H1 (cell line): ENCODE measurements at regions not wholly inside any gene's neighbourhood (a gene's known extent, or its start where the extent isn't known, plus 50 kb on each side); places are given as distances from the start of the nearest gene placed in this dataset.

Experiments
- CTCF ChIA-PET: fragments of 300-600 bp; sonication (Branson Sonifier 250); formaldehyde crosslinking; loops from one replicate; lab custom pipeline; 2021; ENCODE audit not compliant: partially characterized antibody; lab: Charles Lee
- POLR2A ChIA-PET: fragments of 300-600 bp; sonication (Branson Sonifier 250); formaldehyde crosslinking; loops from one replicate; lab custom pipeline; 2021; ENCODE audit warnings: inconsistent platforms; ENCODE audit not compliant: partially characterized antibody; lab: Charles Lee
- DNase-seq, 2 experiments: peaks; one replicate each; pipeline versions ENCODE4 v3.0.0 to v3.0.0-alpha.2; 2010 to 2022; ENCODE audit warnings: low spot score in 2 of 2, low read depth in 1 of 2, mixed read lengths in 1 of 2
- FAIRE-seq: peaks from 2 replicates; lab custom pipeline; 2011; peaks lifted over from hg19 to GRCh38; lab: Jason Lieb, UNC
- H2AFZ ChIP-seq: 2 replicates; pipeline ENCODE4 v1.8.1; 2012; ENCODE audit warnings: low read length, inconsistent platforms
- H2AK5ac ChIP-seq: 2 replicates; pipeline ENCODE4 v1.6.1; 2013; ENCODE audit warnings: low read depth, low read length
- H2BK120ac ChIP-seq: replicated peaks from 2 replicates; pipeline ENCODE3; 2013; ENCODE audit warnings: low read depth, low read length, inconsistent platforms
- H2BK12ac ChIP-seq: 2 replicates; pipeline ENCODE4 v1.6.1; 2013; ENCODE audit warnings: low read depth, low read length
- H2BK15ac ChIP-seq: 2 replicates; pipeline ENCODE4 v1.6.1; 2013; ENCODE audit warnings: low read length
- H2BK20ac ChIP-seq: 2 replicates; pipeline ENCODE4 v1.6.1; 2013; ENCODE audit warnings: low read length
- H2BK5ac ChIP-seq: 2 replicates; pipeline ENCODE4 v1.6.1; 2013; ENCODE audit warnings: low read depth, low read length
- H3K14ac ChIP-seq: 2 replicates; pipeline ENCODE4 v1.6.1; 2013; ENCODE audit warnings: inconsistent platforms; ENCODE audit not compliant: insufficient read length
- H3K18ac ChIP-seq: 2 replicates; pipeline ENCODE4 v1.6.1; 2013; ENCODE audit warnings: low read length; ENCODE audit errors: extremely low read depth
- H3K23ac ChIP-seq: 2 replicates; pipeline ENCODE4 v1.6.1; 2013; ENCODE audit warnings: inconsistent platforms; ENCODE audit not compliant: insufficient read length
- H3K23me2 ChIP-seq: 2 replicates; pipeline ENCODE4 v1.6.1; 2013; ENCODE audit warnings: low read depth, low read length
- H3K27ac ChIP-seq: 2 replicates; pipeline ENCODE4 v1.6.1; 2011; ENCODE audit warnings: low read depth, low read length, inconsistent platforms
- H3K27me3 ChIP-seq, 4 experiments: replicated peaks in 1 of 4; 1 replicate in 1 of 4; 2 replicates in 3 of 4; pipeline versions ENCODE4 v1.6.1 to v1.8.1; 2011 to 2013; ENCODE audit warnings: low read length in 3 of 4, mild to moderate bottlenecking in 3 of 4, inconsistent platforms in 2 of 4, mixed read lengths in 2 of 4, moderate library complexity in 1 of 4; ENCODE audit not compliant: control insufficient read depth in 3 of 4, insufficient read depth in 3 of 4; ENCODE audit errors: extremely low read depth in 1 of 4
- H3K36me3 ChIP-seq, 4 experiments: 2 replicates each; pipeline versions ENCODE4 v1.6.1 to v1.8.1; 2011 to 2013; ENCODE audit warnings: mild to moderate bottlenecking in 4 of 4, low read length in 3 of 4, moderate library complexity in 2 of 4, control low read depth in 1 of 4, inconsistent platforms in 1 of 4; ENCODE audit not compliant: insufficient read depth in 4 of 4, control insufficient read depth in 2 of 4
- H3K4ac ChIP-seq: replicated peaks from 2 replicates; pipeline ENCODE3; 2013; ENCODE audit warnings: low read length, low read depth, mixed read lengths, inconsistent platforms; ENCODE audit not compliant: insufficient read length
- H3K4me1 ChIP-seq, 4 experiments: replicated peaks in 1 of 4; 1 replicate in 1 of 4; 2 replicates in 3 of 4; pipeline versions ENCODE4 v1.6.1 to v1.8.1; 2011 to 2013; ENCODE audit warnings: low read length in 3 of 4, inconsistent platforms in 2 of 4, mixed read lengths in 1 of 4; ENCODE audit not compliant: insufficient read depth in 4 of 4, control insufficient read depth in 3 of 4
- H3K4me2 ChIP-seq, 2 experiments: 2 replicates each; pipeline versions ENCODE4 v1.6.1 to v1.8.1; 2011 to 2013; ENCODE audit warnings: low read depth in 2 of 2, low read length in 2 of 2, control low read depth in 1 of 2, inconsistent platforms in 1 of 2, mild to moderate bottlenecking in 1 of 2; ENCODE audit not compliant: insufficient read depth in 1 of 2
- H3K4me3 ChIP-seq, 4 experiments: fragments of 200-600, 300-600 bp in 1 of 4; sonication (generic), shearing (Covaris generic), sonication (Bioruptor Twin) in 1 of 4; 2 replicates each; pipeline versions ENCODE4 v1.5.1 to v1.8.1; 2011 to 2016; ENCODE audit warnings: low read length in 4 of 4, low read depth in 3 of 4, control low read depth in 2 of 4, inconsistent platforms in 2 of 4, mild to moderate bottlenecking in 2 of 4, mixed read lengths in 1 of 4, moderate library complexity in 1 of 4; ENCODE audit not compliant: insufficient read depth in 2 of 4; ENCODE audit errors: extremely low read depth in 1 of 4
- H3K56ac ChIP-seq: replicated peaks from 2 replicates; pipeline ENCODE3; 2013; ENCODE audit warnings: low read depth, mild to moderate bottlenecking, mixed read lengths, low read length, inconsistent platforms; ENCODE audit not compliant: insufficient read length
- H3K79me1 ChIP-seq: 2 replicates; pipeline ENCODE4 v1.6.1; 2013; ENCODE audit warnings: low read depth, low read length, control low read depth
- H3K79me2 ChIP-seq, 2 experiments: 2 replicates each; pipeline versions ENCODE4 v1.6.1 to v1.8.1; 2012 to 2013; ENCODE audit warnings: low read length in 2 of 2, mild to moderate bottlenecking in 2 of 2, inconsistent platforms in 1 of 2; ENCODE audit not compliant: insufficient read depth in 2 of 2, control insufficient read depth in 1 of 2
- H3K9ac ChIP-seq, 4 experiments: replicated peaks in 1 of 4; 1 replicate in 1 of 4; 2 replicates in 3 of 4; pipeline versions ENCODE4 v1.6.1 to v1.8.1; 2011 to 2013; ENCODE audit warnings: low read depth in 3 of 4, low read length in 3 of 4, control low read depth in 2 of 4, mild to moderate bottlenecking in 2 of 4, moderate library complexity in 2 of 4, inconsistent platforms in 1 of 4; ENCODE audit errors: extremely low read depth in 1 of 4
- H3K9me3 ChIP-seq, 2 experiments: 2 replicates each; pipeline versions ENCODE4 v1.6.1 to v1.8.1; 2012 to 2013; ENCODE audit warnings: mild to moderate bottlenecking in 2 of 2, moderate library complexity in 2 of 2, control low read depth in 1 of 2, inconsistent platforms in 1 of 2, low read depth in 1 of 2, low read length in 1 of 2, mixed read lengths in 1 of 2; ENCODE audit not compliant: insufficient read depth in 2 of 2
- H4K20me1 ChIP-seq, 2 experiments: replicated peaks in 1 of 2; 2 replicates each; pipeline versions ENCODE3 to v1.8.1; 2011 to 2013; ENCODE audit warnings: inconsistent platforms in 2 of 2, low read length in 2 of 2, mild to moderate bottlenecking in 1 of 2; ENCODE audit not compliant: insufficient read depth in 2 of 2, control insufficient read depth in 1 of 2
- H4K5ac ChIP-seq: 2 replicates; pipeline ENCODE4 v1.6.1; 2013; ENCODE audit warnings: low read length, low read depth, mixed read lengths, inconsistent platforms; ENCODE audit not compliant: insufficient read length
- H4K8ac ChIP-seq: 2 replicates; pipeline ENCODE4 v1.8.0; 2013; ENCODE audit warnings: mild to moderate bottlenecking, moderate library complexity, low read length, inconsistent platforms; ENCODE audit not compliant: insufficient read depth; ENCODE audit errors: extremely low read depth
- H4K91ac ChIP-seq: replicated peaks from 2 replicates; pipeline ENCODE3; 2013; ENCODE audit warnings: low read length, mixed read lengths, inconsistent platforms; ENCODE audit not compliant: insufficient read length
- CBX8 ChIP-seq: fragments of 300-800, 300-1000 bp; sonication (generic); IDR thresholded peaks from 2 replicates; pipeline ENCODE4 v1.7.1; 2016; ENCODE audit warnings: low read depth, low read length, borderline replicate concordance
- CTBP2 ChIP-seq: IDR thresholded peaks from 2 replicates; pipeline ENCODE4 v1.7.0; 2011; ENCODE audit warnings: borderline replicate concordance, mild to moderate bottlenecking, moderate library complexity, mixed read lengths, low read length; ENCODE audit not compliant: insufficient read depth, insufficient read length
- KDM4A ChIP-seq: IDR thresholded peaks from one replicate; pipeline ENCODE4 v1.7.1; 2012; ENCODE audit warnings: low read depth, mild to moderate bottlenecking, moderate library complexity, low read length, inconsistent platforms; ENCODE audit not compliant: severe bottlenecking
- POLR2AphosphoS5 ChIP-seq: IDR thresholded peaks from 2 replicates; pipeline ENCODE4 v1.6.1; 2011; ENCODE audit warnings: low read depth, low read length
- SP2 ChIP-seq: IDR thresholded peaks from 2 replicates; pipeline ENCODE4 v1.6.1; 2012; ENCODE audit warnings: mild to moderate bottlenecking, low read length, inconsistent platforms
- SP4 ChIP-seq: IDR thresholded peaks from 2 replicates; pipeline ENCODE4 v1.6.1; 2012; ENCODE audit warnings: low read length, inconsistent platforms
- TCF12 ChIP-seq: IDR thresholded peaks from 2 replicates; pipeline ENCODE4 v1.6.1; 2011; ENCODE audit warnings: low read depth, mild to moderate bottlenecking, low read length
- YY1 ChIP-seq: IDR thresholded peaks from 2 replicates; pipeline ENCODE4 v1.6.1; 2011; ENCODE audit warnings: low read depth, mild to moderate bottlenecking, low read length
- WGBS, 2 experiments: shearing (Covaris generic) in 1 of 2; methylation state at CpG; one replicate each; pipeline versions ENCODE4 v1.1.6 to v1.1.7; 2013 to 2015; ENCODE audit warnings: low lambda C conversion rate in 2 of 2, mixed read lengths in 2 of 2, inconsistent platforms in 1 of 2, low coverage in 1 of 2, missing lambda C conversion rate in 1 of 2; ENCODE audit not compliant: insufficient replicate concordance in 2 of 2, insufficient coverage in 1 of 2, insufficient read length in 1 of 2; ENCODE audit errors: extremely low coverage in 1 of 2, missing lambda C conversion rate in 1 of 2; 5-methylcytosine and 5-hydroxymethylcytosine counted together
- TF ChIP-seq, protein P1 (sequence below), 3 experiments: IDR thresholded peaks; 1 replicate in 2 of 3; 2 replicates in 1 of 3; pipeline versions ENCODE4 v1.5.1 to v1.6.1; 2011; ENCODE audit warnings: low read length in 3 of 3, mild to moderate bottlenecking in 3 of 3, inconsistent platforms in 2 of 3, low read depth in 1 of 3, moderate library complexity in 1 of 3; ENCODE audit not compliant: insufficient read depth in 1 of 3; ENCODE audit errors: control extremely low read depth in 1 of 3
- TF ChIP-seq, protein P2 (sequence below): IDR thresholded peaks from 2 replicates; pipeline ENCODE4 v1.6.1; 2011; ENCODE audit warnings: low read length, improper control_type of control experiment
- TF ChIP-seq, protein P3 (sequence below): IDR thresholded peaks from 2 replicates; pipeline ENCODE4 v1.6.1; 2012; ENCODE audit warnings: inconsistent platforms

DNA sequence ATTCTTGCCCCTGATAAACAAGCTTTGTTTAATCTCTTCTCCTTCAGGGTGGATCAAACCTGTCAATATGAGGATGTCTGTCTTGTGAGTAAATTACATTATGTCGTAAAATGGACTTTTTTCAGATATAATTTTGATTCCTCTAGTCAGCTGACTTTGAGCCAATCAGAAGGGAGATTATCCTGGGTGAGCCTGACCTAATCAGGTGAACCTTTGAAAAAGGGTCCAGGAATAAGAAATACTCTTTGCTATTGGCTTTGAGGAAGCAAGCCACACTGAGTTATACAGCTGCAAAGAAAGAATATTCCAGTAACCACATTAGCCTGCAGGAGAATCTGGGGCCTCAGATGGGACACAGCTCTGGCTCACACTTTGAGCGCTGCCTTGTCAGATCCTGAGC, 304.3 kb upstream of the ARRDC3 start:
- Histone ChIP-seq H3K27ac (no peak overlapping the region), H3K79me2 (no peaks in the 10 kb centered on the region), H3K4me1 (no peaks in the 10 kb centered on the region), H4K8ac (no peak overlapping the region), H2BK20ac (no peak overlapping the region), H2BK120ac (no peak overlapping the region), H4K20me1 (no peaks in the 10 kb centered on the region), H3K27me3 (peaks cover 0 to 1% (median 0%) of the 10 kb centered on the region in 4 experiments; a peak in 1 of 7 replicates), H3K9ac (no peak overlapping the region), H2AK5ac (no peak overlapping the region), H3K4me3 (no peak overlapping the region), H3K56ac (no peak overlapping the region), H3K18ac (no peak overlapping the region), H4K5ac (no peak overlapping the region), H2BK5ac (no peak overlapping the region), H2AFZ (no peak overlapping the region), H2BK12ac (no peak overlapping the region), H3K23ac (no peak overlapping the region), H3K14ac (no peak overlapping the region), H3K4ac (no peak overlapping the region), H3K79me1 (no peaks in the 10 kb centered on the region), H3K23me2 (no peaks in the 10 kb centered on the region), H3K4me2 (no peak overlapping the region), H3K36me3 (no peaks in the 10 kb centered on the region), H3K9me3 (peaks cover 5 to 6% of the 10 kb centered on the region in 2 experiments), H4K91ac (no peak overlapping the region), H2BK15ac (no peak overlapping the region)
- ChIA-PET CTCF (interaction anchor here (0.9 kb wide), 1 partner anchor 13 kb away, joined by 3 read pairs; no protein-coding TSS in a partner anchor), POLR2A (no interaction called here)
- FAIRE-seq (no peak), DNase-seq (no peak)
- WGBS, 2 experiments: 95% methylated on average over 2 of the region's 2 CpGs; no CpG with 5 or more reads in 1 of the 2 experiments
- no peak for TF ChIP-seq POLR2AphosphoS5
- no peak for TF ChIP-seq SP4
- TF ChIP-seq KDM4A: no peak
- no peak for TF ChIP-seq SP2
- TF ChIP-seq, protein P1, sequence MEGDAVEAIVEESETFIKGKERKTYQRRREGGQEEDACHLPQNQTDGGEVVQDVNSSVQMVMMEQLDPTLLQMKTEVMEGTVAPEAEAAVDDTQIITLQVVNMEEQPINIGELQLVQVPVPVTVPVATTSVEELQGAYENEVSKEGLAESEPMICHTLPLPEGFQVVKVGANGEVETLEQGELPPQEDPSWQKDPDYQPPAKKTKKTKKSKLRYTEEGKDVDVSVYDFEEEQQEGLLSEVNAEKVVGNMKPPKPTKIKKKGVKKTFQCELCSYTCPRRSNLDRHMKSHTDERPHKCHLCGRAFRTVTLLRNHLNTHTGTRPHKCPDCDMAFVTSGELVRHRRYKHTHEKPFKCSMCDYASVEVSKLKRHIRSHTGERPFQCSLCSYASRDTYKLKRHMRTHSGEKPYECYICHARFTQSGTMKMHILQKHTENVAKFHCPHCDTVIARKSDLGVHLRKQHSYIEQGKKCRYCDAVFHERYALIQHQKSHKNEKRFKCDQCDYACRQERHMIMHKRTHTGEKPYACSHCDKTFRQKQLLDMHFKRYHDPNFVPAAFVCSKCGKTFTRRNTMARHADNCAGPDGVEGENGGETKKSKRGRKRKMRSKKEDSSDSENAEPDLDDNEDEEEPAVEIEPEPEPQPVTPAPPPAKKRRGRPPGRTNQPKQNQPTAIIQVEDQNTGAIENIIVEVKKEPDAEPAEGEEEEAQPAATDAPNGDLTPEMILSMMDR (IDR thresholded peaks at IDR 0.05; ENCODE audit: control extremely low read depth in 1 of 3, insufficient read depth in 1 of 3, low read depth in 1 of 3, low read length in 3 of 3): no peak
- TF ChIP-seq YY1: no peak
- TF ChIP-seq, protein P2, sequence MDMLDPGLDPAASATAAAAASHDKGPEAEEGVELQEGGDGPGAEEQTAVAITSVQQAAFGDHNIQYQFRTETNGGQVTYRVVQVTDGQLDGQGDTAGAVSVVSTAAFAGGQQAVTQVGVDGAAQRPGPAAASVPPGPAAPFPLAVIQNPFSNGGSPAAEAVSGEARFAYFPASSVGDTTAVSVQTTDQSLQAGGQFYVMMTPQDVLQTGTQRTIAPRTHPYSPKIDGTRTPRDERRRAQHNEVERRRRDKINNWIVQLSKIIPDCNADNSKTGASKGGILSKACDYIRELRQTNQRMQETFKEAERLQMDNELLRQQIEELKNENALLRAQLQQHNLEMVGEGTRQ: no peak
- TF ChIP-seq TCF12: no peak
- TF ChIP-seq CBX8: no peak
- TF ChIP-seq CTBP2: no peak
- TF ChIP-seq, protein P3, sequence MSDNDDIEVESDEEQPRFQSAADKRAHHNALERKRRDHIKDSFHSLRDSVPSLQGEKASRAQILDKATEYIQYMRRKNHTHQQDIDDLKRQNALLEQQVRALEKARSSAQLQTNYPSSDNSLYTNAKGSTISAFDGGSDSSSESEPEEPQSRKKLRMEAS: no peak
